ENCODE measurements at regions not wholly inside any gene's neighbourhood (a gene's known extent, or its start where the extent isn't known, plus 50 kb on each side); places are given as distances from the start of the nearest gene placed in this dataset.

DNA sequence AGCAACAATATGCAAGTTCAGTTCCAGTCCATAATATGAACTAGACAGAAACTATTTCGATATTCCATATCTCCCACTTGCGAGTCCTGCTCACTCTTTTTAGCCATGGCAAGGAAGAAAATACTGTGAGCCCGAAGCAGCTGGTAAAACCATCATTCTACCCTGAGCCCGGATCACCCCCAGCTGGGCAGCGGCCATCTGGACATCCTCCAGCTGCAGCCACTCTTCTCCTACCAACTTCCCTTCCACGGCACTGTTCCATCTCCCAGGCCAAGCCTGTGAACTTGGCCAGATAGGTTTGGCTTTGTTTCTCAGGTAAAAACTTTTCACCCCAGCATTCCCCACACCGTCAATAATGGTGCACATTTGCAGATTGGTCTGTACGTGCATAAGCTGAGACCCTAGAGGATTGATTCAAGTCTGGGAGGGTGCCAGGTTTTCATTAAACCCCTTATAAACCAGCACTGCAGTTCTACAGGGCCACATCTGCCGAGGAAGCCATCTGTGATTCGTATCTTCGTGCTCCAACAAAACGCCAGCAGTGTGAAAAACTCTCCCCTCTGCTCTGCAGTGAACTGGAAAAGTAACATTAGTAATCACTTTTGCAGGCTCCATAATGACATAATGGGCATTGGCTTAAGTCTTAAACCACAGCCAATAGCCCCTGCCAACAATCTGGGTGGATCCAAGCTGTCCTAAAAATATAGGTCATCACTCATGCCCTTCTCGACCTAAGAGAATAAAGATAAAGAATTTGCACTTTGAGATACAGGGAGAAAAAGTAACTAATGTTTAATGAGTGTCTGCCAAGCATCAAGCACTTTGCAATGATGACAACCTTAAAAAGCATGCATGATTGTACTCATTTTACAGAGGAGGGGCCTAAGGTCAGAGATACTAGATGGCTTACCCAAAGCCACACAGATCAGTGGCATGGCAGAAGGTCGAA lies 205.1 kb downstream of the PLPP3 start:
- in situ Hi-C loops (cut with HindIII; ENCODE audit: low pct_ligation_motif_present, low pct_unique_long_range_greater_than_20kb, low sequenced_read_pairs), result no loop called here
- DNase-seq, result no peak

DNA sequence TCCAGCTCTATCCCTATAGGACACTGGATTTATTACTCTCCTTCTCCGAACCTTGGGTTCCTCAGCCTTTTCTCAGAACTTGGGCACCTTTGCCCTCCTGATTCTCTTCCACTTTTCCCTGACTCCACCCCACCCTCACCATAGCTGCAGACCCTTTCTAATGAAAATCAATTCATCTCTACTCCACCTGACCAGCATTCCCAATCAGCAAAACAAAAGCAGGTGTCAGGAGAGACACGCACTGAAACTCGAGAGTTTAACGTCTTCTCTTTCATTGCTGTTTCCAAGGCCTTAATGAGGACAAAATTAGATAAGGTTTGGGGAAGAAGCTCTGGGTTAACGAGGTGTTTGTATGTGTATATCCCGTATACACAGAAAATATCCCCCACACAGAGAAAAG lies 208.8 kb downstream of the PLPP3 start:
- in situ Hi-C loops (cut with HindIII; ENCODE audit: low pct_ligation_motif_present, low pct_unique_long_range_greater_than_20kb, low sequenced_read_pairs), result no loop called here
- DNase-seq, result no peak

- in situ Hi-C loops (cut with HindIII; ENCODE audit: low pct_ligation_motif_present, low pct_unique_long_range_greater_than_20kb, low sequenced_read_pairs), result no loop called here
- DNase-seq, result no peak
These were observed 216.2 kb downstream of the PLPP3 start for GRCh38 chr1:56363007-56363770.

GRCh38 chr1:56360021-56360420 lies 219.3 kb downstream of the PLPP3 start:
- in situ Hi-C loops (cut with HindIII; ENCODE audit: low pct_ligation_motif_present, low pct_unique_long_range_greater_than_20kb, low sequenced_read_pairs), result no loop called here
- DNase-seq, result no peak

DNA sequence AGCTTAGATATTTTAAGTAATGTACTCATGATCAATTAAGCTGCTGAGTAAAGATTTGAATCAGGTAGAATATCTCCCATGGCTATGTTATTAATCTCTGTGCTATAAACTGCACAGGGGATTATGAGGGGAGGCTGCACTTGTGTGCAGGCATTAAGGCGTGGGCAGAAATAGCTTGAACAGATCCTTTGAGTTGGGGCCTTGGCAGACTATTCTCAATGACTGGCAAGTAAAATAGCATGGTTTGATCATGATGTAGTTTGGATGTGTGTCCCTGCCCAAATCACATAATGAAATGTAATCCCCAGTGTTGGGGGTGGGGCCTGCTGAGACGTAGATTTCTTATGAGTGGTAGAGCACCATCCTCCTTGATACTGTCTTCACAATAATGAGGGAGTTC lies 220.3 kb downstream of the PLPP3 start:
- in situ Hi-C loops (cut with HindIII; ENCODE audit: low pct_ligation_motif_present, low pct_unique_long_range_greater_than_20kb, low sequenced_read_pairs), result no loop called here
- DNase-seq, result no peak

- DNase-seq, result no peak
- in situ Hi-C loops (cut with HindIII; ENCODE audit: low pct_ligation_motif_present, low pct_unique_long_range_greater_than_20kb, low sequenced_read_pairs), result no loop called here
These were observed 221.3 kb downstream of the PLPP3 start for GRCh38 chr1:56357927-56358690.

GRCh38 chr1:56356376-56356990 lies 222.9 kb downstream of the PLPP3 start:
- in situ Hi-C loops (cut with HindIII; ENCODE audit: low pct_ligation_motif_present, low pct_unique_long_range_greater_than_20kb, low sequenced_read_pairs), result no loop called here
- DNase-seq, result no peak

- in situ Hi-C loops (cut with HindIII; ENCODE audit: low pct_ligation_motif_present, low pct_unique_long_range_greater_than_20kb, low sequenced_read_pairs), result no loop called here
- DNase-seq, result no peak
These were observed 223.4 kb downstream of the PLPP3 start for GRCh38 chr1:56355918-56356317.

DNA sequence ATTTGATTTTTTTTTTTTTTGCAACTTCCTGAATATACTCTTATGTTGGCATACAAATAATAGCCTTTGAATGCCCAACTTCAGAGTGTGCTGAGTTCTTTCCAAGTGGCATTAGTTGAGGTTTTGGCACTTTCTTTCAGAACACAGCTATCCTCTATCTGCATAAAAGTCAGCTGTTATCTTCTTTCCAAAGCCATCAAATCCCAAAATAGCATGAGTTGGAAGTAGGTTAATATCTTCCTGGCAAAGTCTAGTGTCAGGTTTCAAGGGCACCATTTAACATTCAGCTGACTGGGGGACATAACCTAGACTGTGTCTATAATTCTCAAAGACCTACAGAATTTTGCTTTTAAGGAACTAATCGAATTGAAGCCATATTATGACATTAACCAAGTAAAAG lies 223.9 kb downstream of the PLPP3 start:
- DNase-seq, result no peak
- in situ Hi-C loops (cut with HindIII; ENCODE audit: low pct_ligation_motif_present, low pct_unique_long_range_greater_than_20kb, low sequenced_read_pairs), result no loop called here

DNA sequence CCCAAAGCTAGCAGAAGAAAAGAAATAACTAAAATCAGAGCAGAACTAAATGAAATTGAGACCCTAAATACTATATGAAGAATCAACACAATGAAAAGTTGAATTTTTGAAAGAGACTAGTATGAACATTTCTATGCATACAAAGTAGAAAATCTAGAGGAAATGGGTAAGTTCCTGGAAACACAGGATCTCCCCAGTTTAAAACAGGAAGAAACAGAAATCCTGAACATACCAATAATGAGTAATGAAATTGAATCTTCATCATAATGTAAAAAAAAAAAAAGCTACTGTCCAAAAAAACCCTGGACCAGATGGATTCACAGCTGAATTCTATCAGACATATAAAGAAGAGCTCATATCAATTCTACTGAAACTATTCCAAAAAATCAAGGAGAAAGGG lies 233.5 kb downstream of the PLPP3 start:
- DNase-seq, result no peak
- in situ Hi-C loops (cut with HindIII; ENCODE audit: low pct_ligation_motif_present, low pct_unique_long_range_greater_than_20kb, low sequenced_read_pairs), result no loop called here

DNA sequence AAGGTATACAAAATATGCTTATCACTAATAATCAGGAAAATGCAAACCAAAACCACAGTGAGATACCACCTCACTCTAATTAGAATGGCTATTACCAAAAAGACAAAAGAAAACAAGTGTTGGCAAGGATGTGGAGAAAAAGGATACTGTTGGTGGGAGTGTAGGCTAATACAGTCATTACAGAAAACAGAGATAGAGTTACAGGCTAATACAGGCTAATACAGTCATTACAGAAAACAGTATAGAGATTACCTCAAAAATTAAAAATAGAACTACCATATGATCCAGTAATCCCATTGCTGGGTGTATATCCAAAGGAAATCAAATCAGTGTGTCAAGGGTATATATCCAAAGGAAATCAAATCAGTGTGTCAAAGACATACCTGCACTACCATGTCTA lies 238.4 kb downstream of the PLPP3 start:
- no peak for DNase-seq
- in situ Hi-C loops (cut with HindIII; ENCODE audit: low pct_ligation_motif_present, low pct_unique_long_range_greater_than_20kb, low sequenced_read_pairs), result no loop called here

DNA sequence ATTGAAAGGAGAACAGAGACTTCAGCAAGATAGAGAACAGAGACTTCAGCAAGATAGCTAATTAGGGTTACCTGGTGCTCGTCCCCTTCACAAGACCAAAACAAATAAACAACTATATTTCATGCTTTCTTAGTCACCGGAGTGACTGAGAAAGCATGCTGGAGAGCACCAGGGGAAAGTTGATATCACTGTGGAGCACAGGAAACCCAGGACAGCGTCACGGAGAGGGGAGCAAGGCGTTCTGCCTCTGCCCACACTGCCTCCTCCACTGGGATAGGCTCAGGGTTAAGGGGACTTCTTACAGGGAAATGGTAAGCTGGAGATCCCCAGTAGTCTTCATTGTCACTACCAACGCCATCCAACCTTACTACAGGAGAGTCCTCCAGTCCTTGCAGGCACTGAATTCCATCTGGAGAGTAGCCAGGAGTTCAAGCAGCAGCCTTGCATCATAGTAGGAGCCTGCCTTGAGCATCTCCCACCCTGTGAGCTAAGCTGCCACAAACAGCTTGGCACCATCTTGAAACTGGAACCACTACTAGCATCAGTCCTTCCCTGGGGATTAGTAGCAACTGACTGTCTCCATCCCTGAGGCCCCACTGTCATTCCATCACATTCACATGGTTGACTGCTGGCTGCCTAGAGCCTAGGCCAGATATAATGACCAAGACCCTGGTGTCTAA lies 239.4 kb downstream of the PLPP3 start:
- no peak for DNase-seq
- in situ Hi-C loops (cut with HindIII; ENCODE audit: low pct_ligation_motif_present, low pct_unique_long_range_greater_than_20kb, low sequenced_read_pairs), result no loop called here

DNA sequence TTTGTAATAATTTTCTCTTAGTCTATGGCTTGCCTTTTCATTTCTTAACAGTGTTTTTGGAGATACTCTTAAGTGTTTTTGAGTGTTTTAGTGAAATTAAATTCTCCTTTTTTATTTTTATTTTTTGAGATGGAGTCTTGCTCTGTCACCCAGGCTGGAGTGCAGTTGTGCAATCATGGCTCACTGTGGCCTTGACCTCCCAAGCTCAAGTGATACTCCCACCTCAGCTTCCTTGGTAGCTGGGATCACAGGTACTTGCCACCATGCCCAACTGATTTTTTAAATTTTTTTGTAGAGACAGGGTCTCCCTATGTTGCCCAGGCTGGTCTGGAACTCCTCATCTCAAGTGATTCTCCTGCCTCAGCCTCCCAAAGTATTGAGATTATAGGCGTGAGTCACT lies 240.3 kb downstream of the PLPP3 start:
- in situ Hi-C loops (cut with HindIII; ENCODE audit: low pct_ligation_motif_present, low pct_unique_long_range_greater_than_20kb, low sequenced_read_pairs), result no loop called here
- no peak for DNase-seq

DNA sequence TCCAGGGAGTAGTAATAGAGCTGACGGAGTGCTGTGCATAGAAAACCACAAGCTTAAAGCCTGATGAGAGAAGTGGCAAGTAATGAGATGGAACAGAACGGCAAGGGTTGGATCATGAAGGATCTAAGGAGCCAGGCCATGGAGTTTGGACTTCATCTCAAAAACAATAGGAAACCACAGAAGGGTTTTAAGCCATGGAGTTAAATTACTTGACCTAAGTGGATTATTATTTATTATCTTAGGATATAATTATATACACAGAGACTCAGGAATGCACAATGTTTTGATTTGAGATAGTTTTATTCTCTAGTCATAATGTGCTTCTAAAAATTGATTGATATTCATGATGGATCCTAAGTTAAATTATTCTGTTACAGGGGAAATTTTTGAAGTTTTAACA lies 242.4 kb downstream of the PLPP3 start:
- no peak for DNase-seq
- in situ Hi-C loops (cut with HindIII; ENCODE audit: low pct_ligation_motif_present, low pct_unique_long_range_greater_than_20kb, low sequenced_read_pairs), result no loop called here

- in situ Hi-C loops (cut with HindIII; ENCODE audit: low pct_ligation_motif_present, low pct_unique_long_range_greater_than_20kb, low sequenced_read_pairs), result no loop called here
- DNase-seq, result no peak
These were observed 244.0 kb downstream of the PLPP3 start for GRCh38 chr1:56335394-56335793.

- in situ Hi-C loops (cut with HindIII; ENCODE audit: low pct_ligation_motif_present, low pct_unique_long_range_greater_than_20kb, low sequenced_read_pairs), result no loop called here
These were observed 245.3 kb downstream of the PLPP3 start for GRCh38 chr1:56334047-56334446.

DNA sequence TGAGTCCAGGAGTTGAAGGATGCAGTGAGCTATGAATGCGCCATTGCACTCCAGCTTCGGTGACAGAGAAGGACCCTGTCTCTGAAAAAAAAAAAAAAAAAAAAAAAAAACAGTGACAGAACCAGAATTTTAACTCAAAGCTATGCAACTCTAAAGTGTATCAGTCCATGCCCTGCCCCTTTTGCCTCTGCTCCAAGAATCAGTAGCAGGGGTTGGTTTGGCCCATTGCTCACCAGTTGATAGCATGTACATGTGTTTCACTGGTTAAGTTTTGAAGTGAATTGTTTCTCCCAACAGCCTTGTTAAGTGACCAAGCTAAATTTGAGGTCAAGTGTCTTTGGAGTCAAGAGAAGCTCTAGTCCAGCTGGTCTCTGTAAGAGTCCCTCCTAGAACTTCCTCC lies 245.9 kb downstream of the PLPP3 start:
- DNase-seq, result no peak
- in situ Hi-C loops (cut with HindIII; ENCODE audit: low pct_ligation_motif_present, low pct_unique_long_range_greater_than_20kb, low sequenced_read_pairs), result no loop called here

More at GRCh38 chr1:56334047-56334446, 245.3 kb downstream of the PLPP3 start:
- no peak for DNase-seq

GRCh38 chr1:56331892-56332567 lies 247.3 kb downstream of the PLPP3 start:
- in situ Hi-C loops (cut with HindIII; ENCODE audit: low pct_ligation_motif_present, low pct_unique_long_range_greater_than_20kb, low sequenced_read_pairs), result no loop called here
- DNase-seq, result no peak

All from ACHN (cell line).